K562 (cell line): ENCODE measurements at regions not wholly inside any gene's neighbourhood (a gene's known extent, or its start where the extent isn't known, plus 50 kb on each side); places are given as distances from the start of the nearest gene placed in this dataset.

Experiments
- ATAC-seq: fragments of 200-7000 bp; cut with Tn5 transposase; 3 replicates; pipeline ENCODE4 v1.9.1; 2020; ENCODE audit warnings: moderate library complexity
- BruUV-seq: library from RNA; stranded (reverse); fragments of 400-500 nt; replicated peaks from 2 replicates; lab custom pipeline; 2021; lab: Mats Ljungman, UMichigan
- CTCF ChIA-PET: fragments of 300-600 bp; formaldehyde crosslinking; extraction: SDS; loops from one replicate; lab custom pipeline; 2021; ENCODE audit warnings: low intra/inter-chr PET ratio; lab: Yijun Ruan, JAX
- POLR2A ChIA-PET: fragments of 300-600, 350-650 bp; sonication (Branson Sonifier 250); formaldehyde crosslinking; extraction: SDS; loops from one replicate; lab custom pipeline; 2021; ENCODE audit warnings: antibody characterized with exemption, inconsistent platforms; lab: Yijun Ruan, JAX
- DNase-seq, 4 experiments: peaks; one replicate each; pipeline versions ENCODE4 v3.0.0 to v3.0.0-alpha.2; 2011 to 2018; ENCODE audit warnings: low spot score in 3 of 4, mixed read lengths in 3 of 4; ENCODE audit errors: extremely low read depth in 1 of 4
- FAIRE-seq: peaks from 2 replicates; lab custom pipeline; 2011; peaks lifted over from hg19 to GRCh38; lab: Jason Lieb, UNC
- H2AFZ ChIP-seq: 2 replicates; pipeline ENCODE4 v1.6.0; 2011; ENCODE audit warnings: low read depth, low read length, control low read depth, inconsistent platforms
- H3K27ac ChIP-seq: fragments of 200-600 bp; 3 replicates; pipeline ENCODE4 v1.8.0; 2011; ENCODE audit warnings: low read depth, mild to moderate bottlenecking, control low read depth, inconsistent platforms, low read length, moderate library complexity, mixed read lengths; ENCODE audit errors: extremely low read depth
- H3K27me3 ChIP-seq, 2 experiments: fragments of 300-600 bp in 1 of 2; 2 replicates in 1 of 2; 3 replicates in 1 of 2; pipeline versions ENCODE4 v1.6.0 to v1.8.0; 2011; ENCODE audit warnings: inconsistent platforms in 2 of 2, low read length in 2 of 2, mild to moderate bottlenecking in 1 of 2, mixed read lengths in 1 of 2, moderate library complexity in 1 of 2; ENCODE audit not compliant: control insufficient read depth in 2 of 2, insufficient read depth in 2 of 2
- H3K36me3 ChIP-seq: fragments of 300-600 bp; 3 replicates; pipeline ENCODE4 v1.8.0; 2011; ENCODE audit warnings: mild to moderate bottlenecking, low read length, inconsistent platforms; ENCODE audit not compliant: control insufficient read depth, insufficient read depth
- H3K4me1 ChIP-seq, 2 experiments: fragments of 200-600 bp in 1 of 2; replicated peaks in 1 of 2; 2 replicates in 1 of 2; 3 replicates in 1 of 2; pipeline versions ENCODE4 v1.5.1 to v1.8.0; 2011; ENCODE audit warnings: inconsistent platforms in 2 of 2, low read length in 2 of 2, mild to moderate bottlenecking in 1 of 2, mixed read lengths in 1 of 2, moderate library complexity in 1 of 2; ENCODE audit not compliant: control insufficient read depth in 2 of 2, insufficient read depth in 2 of 2
- H3K4me2 ChIP-seq: 2 replicates; pipeline ENCODE4 v1.6.1; 2011; ENCODE audit warnings: low read length, control low read depth, inconsistent platforms, mixed read lengths; ENCODE audit not compliant: insufficient read depth
- H3K4me3 ChIP-seq: fragments of 200-600 bp; sonication (generic), shearing (Covaris generic); 2 replicates; pipeline ENCODE4 v1.5.1; 2016; ENCODE audit warnings: control low read depth, inconsistent platforms
- H3K79me2 ChIP-seq: fragments of 200-600 bp; 3 replicates; pipeline ENCODE4 v1.8.0; 2011; ENCODE audit warnings: low read length, inconsistent platforms; ENCODE audit not compliant: control insufficient read depth, insufficient read depth
- H3K9ac ChIP-seq, 2 experiments: 2 replicates each; pipeline versions ENCODE4 v1.6.0 to v1.6.1; 2011; ENCODE audit warnings: low read depth in 2 of 2, low read length in 2 of 2, control low read depth in 1 of 2, inconsistent platforms in 1 of 2, mild to moderate bottlenecking in 1 of 2, mixed read lengths in 1 of 2; ENCODE audit not compliant: insufficient read depth in 1 of 2
- H3K9me1 ChIP-seq: one replicate; pipeline ENCODE4 v1.6.0; 2011; ENCODE audit warnings: inconsistent platforms, mild to moderate bottlenecking, low read length, moderate library complexity; ENCODE audit not compliant: control insufficient read depth, insufficient read depth
- H3K9me3 ChIP-seq: replicated peaks from 2 replicates; pipeline ENCODE4 v1.5.1; 2011; ENCODE audit warnings: low read depth, low read length, inconsistent platforms; ENCODE audit not compliant: control insufficient read depth, insufficient read depth
- H4K20me1 ChIP-seq: replicated peaks from 2 replicates; pipeline ENCODE4 v1.6.1; 2011; ENCODE audit warnings: low read length, inconsistent platforms, mixed read lengths; ENCODE audit not compliant: control insufficient read depth, insufficient read depth
- BRD4 ChIP-seq: fragments of 200-600 bp; sonication (generic); IDR thresholded peaks from 2 replicates; pipeline ENCODE4 v1.6.1; 2017; ENCODE audit warnings: inconsistent platforms
- BRD9 ChIP-seq: fragments of 450-650 bp; IDR thresholded peaks from 2 replicates; pipeline ENCODE4 v1.6.1; 2018; ENCODE audit warnings: low read depth; ENCODE audit not compliant: partially characterized antibody
- CHD2 ChIP-seq: IDR thresholded peaks from 2 replicates; pipeline ENCODE4 v1.6.1; 2011; ENCODE audit warnings: low read depth, low read length
- EP400 ChIP-seq: fragments of 450-650 bp; IDR thresholded peaks from 2 replicates; pipeline ENCODE4 v1.6.1; 2017; ENCODE audit warnings: antibody characterized with exemption, mild to moderate bottlenecking, moderate library complexity
- NR3C1 ChIP-seq: sonication (generic); formaldehyde crosslinking; IDR thresholded peaks from 2 replicates; pipeline ENCODE4 v1.8.1; 2022; ENCODE audit warnings: missing genetic modification reagents
- RBM34 ChIP-seq: fragments of 200-400 bp; formaldehyde crosslinking; IDR thresholded peaks from 2 replicates; pipeline ENCODE4 v1.6.1; 2018; ENCODE audit warnings: low read length, borderline replicate concordance; ENCODE audit not compliant: insufficient read depth
- in situ Hi-C: fragments of 300-500 bp; cut with MboI; formaldehyde crosslinking; loops from 4 replicates; pipeline ENCODE4 v1.15.0; 2018; ENCODE audit warnings: inconsistent platforms, mixed read lengths
- intact Hi-C: fragments of 100-400 bp; cut with micrococcal nuclease; formaldehyde crosslinking; loops from 2 replicates; pipeline ENCODE4 v1.14.2; 2022
- TF ChIP-seq, protein P1 (sequence below): fragments of 450-650 bp; formaldehyde crosslinking; IDR thresholded peaks from 2 replicates; pipeline ENCODE4 v1.4.0; 2022; ENCODE audit warnings: missing genetic modification characterization
- TF ChIP-seq, protein P2 (sequence below): fragments of 450-650 bp; IDR thresholded peaks from 2 replicates; pipeline ENCODE4 v1.6.1; 2016; ENCODE audit warnings: mild to moderate bottlenecking, moderate library complexity

DNA sequence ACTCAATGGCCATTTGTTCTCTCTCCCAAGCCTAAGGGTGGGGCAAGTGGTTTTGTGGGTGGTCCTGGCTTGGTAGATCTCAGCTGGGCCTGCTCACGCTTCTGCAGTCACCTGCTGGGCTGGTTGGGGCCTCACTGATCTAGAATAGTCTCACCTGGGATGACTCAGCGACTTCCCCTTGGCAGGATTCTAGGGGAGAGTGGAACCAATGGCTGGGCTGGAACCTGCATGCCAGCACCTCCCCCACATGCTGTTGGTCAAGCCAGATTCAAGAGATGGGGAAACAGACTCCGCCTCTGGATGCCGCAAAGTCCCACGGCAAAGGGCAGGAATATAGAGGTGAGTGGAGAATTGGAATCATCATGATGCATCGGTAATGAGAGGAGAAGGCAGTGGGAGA lies 292.9 kb upstream of the NPVF start (continued):
- TF ChIP-seq NR3C1 (CRISPR knock-in tag), result no peak
- TF ChIP-seq, all 486 proteins: peak for 5

DNA sequence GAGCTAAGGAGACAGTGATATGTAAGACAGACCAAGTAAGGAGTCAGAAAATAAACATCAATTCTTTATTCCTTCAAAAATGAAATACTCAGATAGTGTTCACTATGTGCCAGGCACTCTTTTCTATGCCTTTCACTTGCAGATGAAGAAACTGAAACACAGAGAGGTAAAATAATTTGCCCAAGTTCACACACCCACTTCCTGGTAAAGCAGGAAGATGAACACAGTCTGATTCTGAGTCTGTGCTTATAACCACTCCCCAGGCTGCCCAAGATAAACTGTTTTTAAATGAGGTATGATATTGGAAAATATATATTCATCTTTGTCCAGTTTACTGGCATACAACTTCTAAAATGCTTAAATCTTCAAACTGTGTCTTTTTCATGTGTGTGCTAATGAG lies 294.4 kb upstream of the NPVF start:
- ATAC-seq (no peak), FAIRE-seq (no peak), DNase-seq (no peak)
- peaks cover 13 to 34% of the 10 kb centered on the region in 2 experiments for H3K27me3 ChIP-seq
- no peak overlapping the region for H3K4me2 ChIP-seq
- H3K9me1 ChIP-seq, result no peaks in the 10 kb centered on the region
- H3K4me1 ChIP-seq, result peaks cover 0 to 4% of the 10 kb centered on the region in 2 experiments; a peak in 1 of 5 replicates
- H3K9ac ChIP-seq, result no peak overlapping the region
- H3K36me3 ChIP-seq, result no peaks in the 10 kb centered on the region
- no peaks in the 10 kb centered on the region for H3K79me2 ChIP-seq
- ChIA-PET CTCF (no interaction called here), POLR2A (interaction anchor here (1.0 kb wide), 1 partner anchor 32 kb away, joined by 4 read pairs; no protein-coding TSS in a partner anchor)
- no peaks in the 10 kb centered on the region for H3K9me3 ChIP-seq
- no peaks in the 10 kb centered on the region for H4K20me1 ChIP-seq
- in situ Hi-C loops, result no loop called here
- intact Hi-C loops, result no loop called here
- H3K4me3 ChIP-seq, result no peak overlapping the region
- BruUV-seq, result no TSS peak
- no peak overlapping the region for H3K27ac ChIP-seq
- H2AFZ ChIP-seq, result no peak overlapping the region
- TF ChIP-seq RBM34 (no peak), BRD4 (no peak), CHD2 (no peak), EP400 (no peak), BRD9 (no peak)
- TF ChIP-seq, protein P1, sequence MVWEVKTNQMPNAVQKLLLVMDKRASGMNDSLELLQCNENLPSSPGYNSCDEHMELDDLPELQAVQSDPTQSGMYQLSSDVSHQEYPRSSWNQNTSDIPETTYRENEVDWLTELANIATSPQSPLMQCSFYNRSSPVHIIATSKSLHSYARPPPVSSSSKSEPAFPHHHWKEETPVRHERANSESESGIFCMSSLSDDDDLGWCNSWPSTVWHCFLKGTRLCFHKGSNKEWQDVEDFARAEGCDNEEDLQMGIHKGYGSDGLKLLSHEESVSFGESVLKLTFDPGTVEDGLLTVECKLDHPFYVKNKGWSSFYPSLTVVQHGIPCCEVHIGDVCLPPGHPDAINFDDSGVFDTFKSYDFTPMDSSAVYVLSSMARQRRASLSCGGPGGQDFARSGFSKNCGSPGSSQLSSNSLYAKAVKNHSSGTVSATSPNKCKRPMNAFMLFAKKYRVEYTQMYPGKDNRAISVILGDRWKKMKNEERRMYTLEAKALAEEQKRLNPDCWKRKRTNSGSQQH (CRISPR knock-in tag), result no peak
- TF ChIP-seq, protein P2, sequence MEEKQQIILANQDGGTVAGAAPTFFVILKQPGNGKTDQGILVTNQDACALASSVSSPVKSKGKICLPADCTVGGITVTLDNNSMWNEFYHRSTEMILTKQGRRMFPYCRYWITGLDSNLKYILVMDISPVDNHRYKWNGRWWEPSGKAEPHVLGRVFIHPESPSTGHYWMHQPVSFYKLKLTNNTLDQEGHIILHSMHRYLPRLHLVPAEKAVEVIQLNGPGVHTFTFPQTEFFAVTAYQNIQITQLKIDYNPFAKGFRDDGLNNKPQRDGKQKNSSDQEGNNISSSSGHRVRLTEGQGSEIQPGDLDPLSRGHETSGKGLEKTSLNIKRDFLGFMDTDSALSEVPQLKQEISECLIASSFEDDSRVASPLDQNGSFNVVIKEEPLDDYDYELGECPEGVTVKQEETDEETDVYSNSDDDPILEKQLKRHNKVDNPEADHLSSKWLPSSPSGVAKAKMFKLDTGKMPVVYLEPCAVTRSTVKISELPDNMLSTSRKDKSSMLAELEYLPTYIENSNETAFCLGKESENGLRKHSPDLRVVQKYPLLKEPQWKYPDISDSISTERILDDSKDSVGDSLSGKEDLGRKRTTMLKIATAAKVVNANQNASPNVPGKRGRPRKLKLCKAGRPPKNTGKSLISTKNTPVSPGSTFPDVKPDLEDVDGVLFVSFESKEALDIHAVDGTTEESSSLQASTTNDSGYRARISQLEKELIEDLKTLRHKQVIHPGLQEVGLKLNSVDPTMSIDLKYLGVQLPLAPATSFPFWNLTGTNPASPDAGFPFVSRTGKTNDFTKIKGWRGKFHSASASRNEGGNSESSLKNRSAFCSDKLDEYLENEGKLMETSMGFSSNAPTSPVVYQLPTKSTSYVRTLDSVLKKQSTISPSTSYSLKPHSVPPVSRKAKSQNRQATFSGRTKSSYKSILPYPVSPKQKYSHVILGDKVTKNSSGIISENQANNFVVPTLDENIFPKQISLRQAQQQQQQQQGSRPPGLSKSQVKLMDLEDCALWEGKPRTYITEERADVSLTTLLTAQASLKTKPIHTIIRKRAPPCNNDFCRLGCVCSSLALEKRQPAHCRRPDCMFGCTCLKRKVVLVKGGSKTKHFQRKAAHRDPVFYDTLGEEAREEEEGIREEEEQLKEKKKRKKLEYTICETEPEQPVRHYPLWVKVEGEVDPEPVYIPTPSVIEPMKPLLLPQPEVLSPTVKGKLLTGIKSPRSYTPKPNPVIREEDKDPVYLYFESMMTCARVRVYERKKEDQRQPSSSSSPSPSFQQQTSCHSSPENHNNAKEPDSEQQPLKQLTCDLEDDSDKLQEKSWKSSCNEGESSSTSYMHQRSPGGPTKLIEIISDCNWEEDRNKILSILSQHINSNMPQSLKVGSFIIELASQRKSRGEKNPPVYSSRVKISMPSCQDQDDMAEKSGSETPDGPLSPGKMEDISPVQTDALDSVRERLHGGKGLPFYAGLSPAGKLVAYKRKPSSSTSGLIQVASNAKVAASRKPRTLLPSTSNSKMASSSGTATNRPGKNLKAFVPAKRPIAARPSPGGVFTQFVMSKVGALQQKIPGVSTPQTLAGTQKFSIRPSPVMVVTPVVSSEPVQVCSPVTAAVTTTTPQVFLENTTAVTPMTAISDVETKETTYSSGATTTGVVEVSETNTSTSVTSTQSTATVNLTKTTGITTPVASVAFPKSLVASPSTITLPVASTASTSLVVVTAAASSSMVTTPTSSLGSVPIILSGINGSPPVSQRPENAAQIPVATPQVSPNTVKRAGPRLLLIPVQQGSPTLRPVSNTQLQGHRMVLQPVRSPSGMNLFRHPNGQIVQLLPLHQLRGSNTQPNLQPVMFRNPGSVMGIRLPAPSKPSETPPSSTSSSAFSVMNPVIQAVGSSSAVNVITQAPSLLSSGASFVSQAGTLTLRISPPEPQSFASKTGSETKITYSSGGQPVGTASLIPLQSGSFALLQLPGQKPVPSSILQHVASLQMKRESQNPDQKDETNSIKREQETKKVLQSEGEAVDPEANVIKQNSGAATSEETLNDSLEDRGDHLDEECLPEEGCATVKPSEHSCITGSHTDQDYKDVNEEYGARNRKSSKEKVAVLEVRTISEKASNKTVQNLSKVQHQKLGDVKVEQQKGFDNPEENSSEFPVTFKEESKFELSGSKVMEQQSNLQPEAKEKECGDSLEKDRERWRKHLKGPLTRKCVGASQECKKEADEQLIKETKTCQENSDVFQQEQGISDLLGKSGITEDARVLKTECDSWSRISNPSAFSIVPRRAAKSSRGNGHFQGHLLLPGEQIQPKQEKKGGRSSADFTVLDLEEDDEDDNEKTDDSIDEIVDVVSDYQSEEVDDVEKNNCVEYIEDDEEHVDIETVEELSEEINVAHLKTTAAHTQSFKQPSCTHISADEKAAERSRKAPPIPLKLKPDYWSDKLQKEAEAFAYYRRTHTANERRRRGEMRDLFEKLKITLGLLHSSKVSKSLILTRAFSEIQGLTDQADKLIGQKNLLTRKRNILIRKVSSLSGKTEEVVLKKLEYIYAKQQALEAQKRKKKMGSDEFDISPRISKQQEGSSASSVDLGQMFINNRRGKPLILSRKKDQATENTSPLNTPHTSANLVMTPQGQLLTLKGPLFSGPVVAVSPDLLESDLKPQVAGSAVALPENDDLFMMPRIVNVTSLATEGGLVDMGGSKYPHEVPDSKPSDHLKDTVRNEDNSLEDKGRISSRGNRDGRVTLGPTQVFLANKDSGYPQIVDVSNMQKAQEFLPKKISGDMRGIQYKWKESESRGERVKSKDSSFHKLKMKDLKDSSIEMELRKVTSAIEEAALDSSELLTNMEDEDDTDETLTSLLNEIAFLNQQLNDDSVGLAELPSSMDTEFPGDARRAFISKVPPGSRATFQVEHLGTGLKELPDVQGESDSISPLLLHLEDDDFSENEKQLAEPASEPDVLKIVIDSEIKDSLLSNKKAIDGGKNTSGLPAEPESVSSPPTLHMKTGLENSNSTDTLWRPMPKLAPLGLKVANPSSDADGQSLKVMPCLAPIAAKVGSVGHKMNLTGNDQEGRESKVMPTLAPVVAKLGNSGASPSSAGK, result no peak
